SH-SY5Y (cell line): ENCODE measurements at regions not wholly inside any gene's neighbourhood (a gene's known extent, or its start where the extent isn't known, plus 50 kb on each side); places are given as distances from the start of the nearest gene placed in this dataset.

Source experiments
- GATA2 ChIP-seq: IDR thresholded peaks from 2 replicates; pipeline ENCODE4 v1.6.1; 2011; ENCODE audit warnings: mild to moderate bottlenecking, low read depth, low read length
- GATA3 ChIP-seq: IDR thresholded peaks from 2 replicates; pipeline ENCODE4 v1.6.1; 2011; ENCODE audit warnings: low read depth, mild to moderate bottlenecking, low read length, moderate library complexity

- no peak for TF ChIP-seq GATA3
- no peak for TF ChIP-seq GATA2
Measured at GRCh38 chr5:174840435-174840834, 116.1 kb downstream of the MSX2 start.
